ENCODE measurements at regions not wholly inside any gene's neighbourhood (a gene's known extent, or its start where the extent isn't known, plus 50 kb on each side); places are given as distances from the start of the nearest gene placed in this dataset.

DNA sequence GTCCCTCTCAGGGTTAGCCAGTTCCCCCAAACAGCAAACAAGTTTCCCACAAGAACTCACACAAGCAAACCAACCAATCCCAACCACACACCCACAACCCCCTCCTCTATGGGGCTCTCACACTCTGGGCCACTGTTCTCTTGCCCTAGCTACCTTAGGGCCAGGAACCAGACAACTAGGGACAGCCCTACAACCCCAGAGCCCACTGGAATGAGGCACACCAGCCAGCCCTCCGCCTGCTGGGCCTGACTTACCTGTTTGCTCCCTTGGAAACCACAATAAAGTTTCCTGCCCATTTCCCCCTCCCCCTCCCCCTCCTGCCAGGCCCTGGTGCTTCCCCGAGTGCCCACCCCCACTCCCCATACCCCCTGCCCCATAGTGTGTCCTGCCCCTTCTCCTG lies 132.6 kb downstream of the WDR11 start:
- no peak for DNase-seq (ENCODE audit: low spot score)

DNA sequence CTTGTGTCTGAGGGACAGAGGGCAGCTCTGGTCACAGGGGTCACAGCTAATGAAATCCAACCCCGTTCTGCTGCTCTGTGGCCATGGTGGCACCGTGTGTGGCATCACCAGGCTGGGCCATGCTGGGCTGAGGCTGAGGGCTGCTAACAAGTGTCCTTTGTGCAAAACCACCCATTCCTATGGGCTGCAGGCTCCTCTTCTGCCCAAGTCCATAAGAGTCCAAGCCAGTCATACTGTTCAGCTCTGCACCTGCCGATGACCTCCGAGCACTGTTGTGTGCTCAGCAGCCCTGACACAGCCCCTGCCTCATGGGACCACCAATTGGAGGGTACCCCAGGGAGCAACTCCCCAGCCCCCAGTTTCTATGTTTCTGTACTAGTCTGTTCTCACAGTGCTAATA lies 133.1 kb downstream of the WDR11 start:
- DNase-seq (ENCODE audit: low spot score): no peak

DNA sequence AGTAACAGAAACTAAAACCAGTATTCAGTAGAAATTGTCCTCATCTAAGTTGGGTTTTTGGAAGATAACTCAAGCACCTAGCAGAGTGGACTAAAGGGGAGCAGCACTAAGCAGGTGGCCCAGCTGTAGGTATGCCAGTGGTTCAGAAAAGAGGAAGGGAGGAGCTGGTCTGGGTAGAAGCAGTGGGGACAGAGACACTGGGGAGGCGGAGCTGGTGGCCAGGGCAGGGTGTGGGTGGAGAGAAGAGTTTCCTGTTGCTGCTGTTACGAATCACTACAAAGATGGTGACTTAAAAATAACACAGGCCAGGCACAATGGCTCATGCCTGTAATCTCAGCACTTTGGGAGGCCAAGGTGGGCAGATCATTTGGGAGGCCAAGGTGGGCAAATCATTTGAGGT lies 136.2 kb downstream of the WDR11 start:
- DNase-seq (ENCODE audit: low spot score): no peak

DNA sequence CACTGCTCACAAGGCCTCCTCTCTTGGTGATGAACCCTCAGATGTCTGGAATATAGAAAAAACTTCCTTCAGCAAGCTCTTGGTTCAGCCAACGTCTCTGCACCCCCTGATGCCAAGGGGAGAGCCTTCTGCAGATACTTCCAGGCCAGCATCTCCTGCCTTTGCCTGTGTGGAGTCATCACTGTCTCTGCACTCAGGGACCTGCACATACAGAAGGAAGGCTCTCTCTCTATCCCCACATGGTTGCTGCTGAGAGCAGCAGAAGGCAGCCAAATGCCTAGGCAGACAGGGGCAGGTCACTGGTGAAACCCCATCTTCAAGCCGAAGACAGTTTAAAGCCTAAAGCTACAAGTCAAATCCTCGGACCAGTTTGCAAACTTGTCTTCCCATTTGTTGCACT lies 137.6 kb downstream of the WDR11 start:
- no peak for DNase-seq (ENCODE audit: low spot score)

DNA sequence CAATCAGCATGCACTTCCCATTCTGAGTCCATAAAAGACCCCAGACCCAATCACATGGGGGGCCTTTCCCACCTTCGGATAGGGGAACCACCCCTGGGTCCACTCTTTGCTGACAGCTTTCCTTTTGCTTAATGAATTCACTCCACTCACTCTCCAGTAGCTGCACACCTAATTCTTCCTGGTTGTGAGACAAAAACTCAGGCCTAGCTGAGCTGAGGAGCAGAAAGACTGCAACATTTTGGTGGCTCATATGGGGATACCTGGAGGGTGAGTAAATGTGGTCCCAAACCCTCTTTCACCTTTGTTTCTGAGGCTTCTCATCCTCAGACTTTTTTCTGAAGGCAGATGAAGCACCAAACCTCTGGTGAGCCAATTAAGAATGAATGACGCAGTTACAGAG lies 138.1 kb downstream of the WDR11 start:
- no peak for DNase-seq (ENCODE audit: low spot score)

DNA sequence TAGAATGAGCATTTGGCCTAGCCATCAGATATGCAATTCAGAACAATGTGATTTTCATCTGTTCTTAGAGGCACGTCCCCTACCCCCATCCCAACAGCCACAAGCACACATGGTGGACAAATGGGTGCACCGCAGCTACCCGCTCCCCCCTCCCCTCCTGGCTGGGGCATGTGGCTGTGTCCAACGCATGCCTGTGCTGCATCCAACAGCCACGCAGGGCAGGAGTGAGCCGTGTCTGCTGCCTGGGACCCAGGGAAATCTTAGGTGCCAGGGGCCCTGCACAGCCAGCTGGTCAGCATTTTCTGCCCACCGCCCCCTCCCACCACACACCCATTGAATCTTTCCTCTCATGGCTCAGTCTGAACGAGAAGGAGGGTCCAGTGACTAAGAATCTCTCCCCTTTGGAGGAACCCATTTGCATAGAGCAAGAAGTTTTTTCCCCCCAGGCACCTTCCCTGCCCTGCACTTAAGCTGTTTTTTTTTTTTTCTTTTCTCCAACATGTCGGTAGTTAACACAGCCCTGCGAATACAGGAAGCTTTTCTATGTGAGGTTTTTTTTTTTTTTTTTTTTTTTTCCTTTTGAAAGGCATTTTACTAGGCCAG lies 138.9 kb downstream of the WDR11 start:
- no peak for DNase-seq (ENCODE audit: low spot score)

DNA sequence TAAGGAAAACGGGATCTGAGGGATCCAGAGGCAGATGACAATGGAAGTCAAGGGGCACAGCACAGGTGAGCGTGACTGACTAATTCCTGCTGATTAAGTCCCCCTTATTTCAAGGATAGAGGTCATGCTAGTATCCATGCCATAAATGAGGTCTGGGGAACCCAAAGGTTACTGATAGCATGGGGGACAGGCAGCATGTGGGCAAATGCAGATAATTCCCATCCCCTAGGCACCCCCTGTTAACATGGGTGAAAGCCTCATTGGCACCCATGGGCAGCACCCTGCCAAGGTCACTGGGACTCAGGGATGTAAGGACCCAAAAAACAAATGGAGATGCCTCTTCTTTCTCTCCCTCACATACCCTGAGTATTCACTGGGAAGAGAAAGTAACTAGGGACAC lies 139.7 kb downstream of the WDR11 start:
- DNase-seq (ENCODE audit: low spot score): no peak

DNA sequence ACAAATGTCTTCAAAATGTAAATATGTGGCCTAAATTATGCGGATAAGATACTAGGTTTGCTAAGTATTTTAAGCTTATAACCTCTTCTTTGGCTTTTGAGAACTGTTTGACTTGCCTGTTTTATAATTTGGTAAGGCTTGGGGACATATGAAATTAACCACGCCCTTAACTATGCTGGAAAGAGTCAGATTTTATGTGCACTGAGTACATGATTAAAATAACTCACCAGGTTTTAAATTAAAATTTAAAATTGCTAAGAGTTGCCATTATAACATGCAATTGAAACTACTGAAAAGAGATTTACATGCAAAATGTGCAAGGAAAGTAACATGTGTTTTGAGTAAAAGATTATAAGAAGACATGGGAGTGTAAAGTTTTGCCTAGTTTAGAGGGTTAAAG lies 141.9 kb downstream of the WDR11 start:
- no peak for DNase-seq (ENCODE audit: low spot score)

DNA sequence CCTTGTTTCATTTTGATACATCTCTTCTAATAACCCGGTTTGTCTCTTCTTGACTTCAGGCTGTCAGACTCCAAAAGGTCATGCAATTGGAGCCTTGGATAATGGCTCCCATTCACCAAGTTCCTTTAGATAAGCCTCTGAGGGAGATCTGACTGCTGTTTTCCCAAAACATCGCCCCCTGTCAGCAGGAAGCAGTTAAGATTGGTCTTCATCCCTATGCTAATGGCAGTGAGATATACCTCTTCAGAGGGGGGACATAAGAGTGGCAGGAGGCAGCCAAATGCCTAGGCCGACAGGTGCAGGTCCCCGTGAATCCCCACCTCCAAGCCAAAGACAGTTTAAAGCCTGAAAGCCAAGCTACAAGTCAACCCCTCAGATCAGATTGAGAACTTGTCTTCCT lies 144.6 kb downstream of the WDR11 start:
- no peak for DNase-seq (ENCODE audit: low spot score)

DNA sequence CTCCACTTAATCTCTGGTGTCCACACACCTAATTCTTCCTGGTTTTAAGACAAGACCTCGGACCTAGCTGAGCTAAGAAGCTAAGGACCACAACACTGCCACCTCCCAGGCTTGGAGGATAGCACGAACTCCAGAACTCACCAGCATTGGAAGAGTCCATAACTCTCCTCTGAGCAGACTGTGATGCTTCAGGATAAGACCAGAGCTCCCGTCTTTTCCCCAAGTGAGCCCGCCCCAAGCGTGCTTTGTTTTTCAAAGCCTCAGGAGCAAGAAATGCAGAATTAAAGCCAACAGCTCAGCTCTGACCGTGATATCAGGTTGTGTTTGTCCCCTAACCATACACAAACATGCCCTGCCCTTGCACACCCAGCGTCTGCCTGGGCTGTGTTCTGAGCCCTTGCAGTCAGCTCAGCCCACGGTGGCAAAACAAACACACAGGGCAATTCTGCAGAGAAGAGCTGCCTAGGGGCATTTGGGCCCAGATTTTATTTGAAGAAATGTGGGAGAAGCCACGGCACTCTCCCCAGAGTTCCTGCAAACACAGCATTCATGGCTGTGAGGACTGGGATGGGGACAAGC lies 145.4 kb downstream of the WDR11 start:
- no peak for DNase-seq (ENCODE audit: low spot score)

DNA sequence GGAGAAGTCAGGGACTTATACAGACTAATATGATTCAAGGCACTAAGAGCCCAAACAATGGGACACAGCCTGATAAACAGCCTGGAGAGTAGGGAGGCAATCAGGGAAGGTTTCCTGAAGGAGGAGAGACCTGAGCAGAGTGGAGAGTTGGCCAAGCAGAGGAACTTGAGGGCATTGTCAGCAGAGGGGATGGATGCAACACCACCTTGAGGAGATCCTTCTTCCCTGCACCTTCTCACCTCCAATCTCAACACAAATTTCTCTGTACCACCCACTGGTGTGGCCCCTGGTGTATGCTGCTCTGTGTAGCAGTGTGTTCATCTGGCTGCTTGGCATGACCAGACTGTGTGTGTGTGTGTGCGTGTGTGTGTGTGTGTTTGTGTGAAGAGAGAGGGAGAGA lies 146.2 kb downstream of the WDR11 start:
- no peak for DNase-seq (ENCODE audit: low spot score)

DNA sequence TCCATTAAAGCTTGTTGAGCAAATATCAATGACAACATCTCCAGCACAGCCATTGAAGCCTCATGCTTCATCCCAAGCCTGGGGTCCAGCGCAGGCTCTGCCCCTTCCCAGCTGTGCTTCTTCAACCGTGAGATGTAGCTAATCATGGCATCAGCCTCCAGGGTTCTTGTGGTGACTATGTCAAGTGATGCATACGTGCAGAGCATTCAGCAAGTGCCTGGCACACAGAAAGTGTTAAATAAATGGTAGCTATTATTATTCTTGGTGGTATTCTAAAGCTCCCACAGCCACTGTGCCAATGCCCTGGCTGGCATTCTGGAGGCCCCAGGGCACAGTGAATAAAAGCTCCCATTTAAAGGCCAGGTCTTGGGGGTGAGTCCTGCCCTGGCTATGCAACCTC lies 146.6 kb downstream of the WDR11 start:
- DNase-seq (ENCODE audit: low spot score): no peak

DNA sequence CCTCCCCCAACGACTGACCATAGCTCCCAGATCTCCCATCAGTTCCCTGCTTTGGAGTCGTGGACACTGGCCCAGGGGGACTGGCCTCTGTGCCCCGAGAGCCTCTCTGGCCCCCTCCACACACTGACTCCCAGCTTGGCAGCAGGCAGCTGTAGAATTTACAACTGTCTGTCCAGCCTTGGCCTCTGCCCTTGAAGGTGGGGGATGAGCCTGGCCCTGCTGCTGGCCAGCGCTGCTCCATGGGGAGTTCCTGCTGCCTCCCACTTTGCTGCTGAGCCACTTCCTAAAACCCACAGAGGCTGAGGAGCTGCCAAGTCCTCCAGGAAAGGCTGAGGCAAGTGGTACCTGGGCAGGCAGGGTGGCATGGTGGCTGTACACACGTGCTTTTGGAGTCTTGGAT lies 147.1 kb downstream of the WDR11 start:
- no peak for DNase-seq (ENCODE audit: low spot score)

DNA sequence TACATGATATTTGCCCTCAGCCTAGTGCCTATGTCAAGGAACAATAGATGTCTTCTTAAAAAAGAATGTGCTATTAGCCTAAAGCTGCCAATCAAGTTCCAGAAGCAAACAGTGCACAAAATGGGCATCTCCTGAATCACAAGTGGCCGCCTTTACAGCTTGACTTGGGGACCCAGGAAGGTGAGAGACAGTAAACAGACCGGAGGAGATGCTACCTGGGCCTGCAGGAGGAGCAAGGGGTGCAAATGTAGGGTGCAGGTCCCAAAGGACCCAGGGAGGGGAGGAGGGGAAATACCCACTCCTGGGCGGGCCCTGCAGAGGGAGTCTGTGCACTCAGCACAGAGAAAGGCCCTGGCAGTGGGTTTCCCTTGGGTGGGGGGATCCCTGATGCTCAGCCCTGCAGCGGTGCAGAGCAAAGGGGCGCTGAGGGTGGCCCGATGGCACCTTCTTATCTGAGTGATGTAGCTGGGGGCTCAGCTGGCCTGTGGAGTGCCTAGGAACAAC lies 147.7 kb downstream of the WDR11 start:
- no peak for DNase-seq (ENCODE audit: low spot score)

DNA sequence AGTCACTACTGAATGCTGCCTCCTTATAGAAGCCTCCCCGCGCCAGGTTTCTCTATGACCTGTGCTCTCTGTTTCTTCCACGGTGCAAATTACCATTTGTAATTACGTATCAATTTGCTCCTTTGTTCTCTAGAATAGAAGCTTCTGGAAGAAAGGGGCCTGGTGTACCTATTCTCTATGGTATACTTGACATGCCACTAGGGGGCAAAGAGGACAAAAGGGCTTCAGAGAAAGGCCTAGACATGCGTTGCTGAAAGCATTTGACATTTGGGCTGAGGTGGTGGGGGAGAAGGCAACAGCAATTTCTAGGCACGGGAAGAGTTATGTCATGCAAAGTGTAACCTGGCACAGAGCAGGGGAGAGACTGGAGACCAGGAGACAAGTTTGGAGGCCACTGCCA lies 148.7 kb downstream of the WDR11 start:
- DNase-seq (ENCODE audit: low spot score): no peak

DNA sequence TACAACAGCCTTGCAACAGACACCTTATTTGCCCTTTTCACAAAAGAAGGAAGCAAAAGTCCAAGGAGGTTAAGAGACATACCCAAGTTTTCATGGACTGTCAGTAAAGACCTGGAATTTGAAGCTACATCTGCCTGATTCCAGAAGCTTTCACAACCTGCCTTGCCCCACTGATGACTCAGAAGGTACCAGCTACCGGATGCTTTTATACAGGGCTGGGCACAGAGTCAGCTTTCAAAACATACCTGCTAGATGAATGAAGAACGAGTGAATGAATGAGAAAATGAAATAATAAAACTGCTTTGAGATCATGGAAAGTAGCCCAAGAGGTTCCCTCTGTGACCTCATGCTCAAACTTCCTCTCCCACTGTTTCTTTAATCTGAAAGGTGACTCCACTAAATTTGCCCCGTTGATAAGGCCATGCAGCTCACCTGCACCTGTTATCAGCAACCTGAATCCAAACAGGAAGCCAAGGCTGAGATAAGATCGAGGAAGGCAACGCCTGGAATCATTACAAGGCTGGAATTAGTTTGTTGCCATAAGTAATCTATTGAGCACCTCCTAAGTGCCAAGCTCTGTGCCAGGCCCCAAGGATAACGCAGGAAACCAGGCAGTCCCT lies 151.5 kb downstream of the WDR11 start:
- DNase-seq (ENCODE audit: low spot score): no peak

DNA sequence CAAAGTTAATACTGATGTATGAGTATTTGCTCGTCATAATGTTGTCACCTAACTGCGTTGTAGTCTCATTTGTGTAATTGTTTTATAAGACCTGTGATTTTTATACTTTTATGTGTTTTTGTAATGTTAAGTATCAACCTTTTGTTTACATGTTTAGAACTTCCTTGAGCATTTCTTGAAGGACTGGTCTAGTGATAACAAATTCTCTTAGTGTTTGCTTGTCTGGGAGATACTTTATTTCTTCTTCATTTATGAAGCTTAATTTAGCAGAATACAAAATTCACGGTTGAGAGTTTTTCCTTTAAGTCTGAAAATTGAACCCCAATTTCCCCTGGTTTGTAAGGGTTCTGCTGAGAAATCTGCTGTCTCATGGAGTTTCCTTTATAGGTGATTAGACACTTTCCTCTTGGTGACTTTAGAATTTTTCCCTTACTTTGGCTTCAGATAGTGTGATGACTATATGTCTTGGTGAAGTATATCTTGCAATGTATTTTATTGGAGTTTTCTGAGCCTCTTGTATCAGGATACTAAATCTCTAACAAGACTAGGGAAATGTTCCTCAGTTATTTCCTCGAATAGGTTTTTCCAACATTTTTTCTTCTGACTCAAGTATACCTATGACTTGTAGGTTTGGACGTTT lies 154.9 kb downstream of the WDR11 start:
- no peak for DNase-seq (ENCODE audit: low spot score)

DNA sequence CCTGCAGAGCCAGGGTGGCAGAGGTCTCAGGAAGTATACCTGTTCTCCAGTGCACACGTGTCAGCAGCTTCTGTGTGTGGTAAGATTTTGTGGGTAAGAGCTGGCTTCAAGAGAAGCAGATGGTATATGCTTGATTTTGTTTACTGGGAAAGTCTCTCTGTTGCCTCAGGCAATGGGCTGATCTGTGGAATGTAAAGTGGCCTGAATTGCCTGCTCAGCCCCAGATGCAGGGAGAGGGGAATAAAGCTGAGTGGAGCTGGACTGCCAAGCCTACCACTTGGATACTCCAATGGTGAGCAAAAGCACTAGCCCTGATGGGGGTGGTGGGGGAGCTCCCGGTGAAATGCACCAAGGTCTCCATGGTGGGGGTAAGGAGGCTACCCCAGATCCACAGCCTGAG lies 156.1 kb downstream of the WDR11 start:
- no peak for DNase-seq (ENCODE audit: low spot score)

DNA sequence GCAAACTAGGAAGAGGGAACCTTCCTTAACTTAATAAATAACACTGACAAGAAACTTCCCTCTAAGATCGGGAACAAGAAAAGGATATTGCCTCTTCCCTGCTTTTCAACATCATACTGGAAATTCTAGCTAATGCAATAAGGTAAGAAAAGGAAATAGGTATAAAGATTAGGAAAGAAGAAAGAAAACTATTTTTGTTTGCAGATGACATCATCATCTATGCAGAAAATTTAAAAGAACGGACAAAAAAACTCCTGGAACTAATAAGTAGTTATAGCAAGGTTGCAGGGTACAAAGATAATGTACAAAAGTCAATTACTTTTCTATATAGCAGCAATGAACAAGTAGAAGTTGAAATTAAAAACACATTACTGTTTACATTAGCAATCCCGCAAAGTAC lies 164.8 kb downstream of the WDR11 start:
- no peak for DNase-seq (ENCODE audit: low spot score)

DNA sequence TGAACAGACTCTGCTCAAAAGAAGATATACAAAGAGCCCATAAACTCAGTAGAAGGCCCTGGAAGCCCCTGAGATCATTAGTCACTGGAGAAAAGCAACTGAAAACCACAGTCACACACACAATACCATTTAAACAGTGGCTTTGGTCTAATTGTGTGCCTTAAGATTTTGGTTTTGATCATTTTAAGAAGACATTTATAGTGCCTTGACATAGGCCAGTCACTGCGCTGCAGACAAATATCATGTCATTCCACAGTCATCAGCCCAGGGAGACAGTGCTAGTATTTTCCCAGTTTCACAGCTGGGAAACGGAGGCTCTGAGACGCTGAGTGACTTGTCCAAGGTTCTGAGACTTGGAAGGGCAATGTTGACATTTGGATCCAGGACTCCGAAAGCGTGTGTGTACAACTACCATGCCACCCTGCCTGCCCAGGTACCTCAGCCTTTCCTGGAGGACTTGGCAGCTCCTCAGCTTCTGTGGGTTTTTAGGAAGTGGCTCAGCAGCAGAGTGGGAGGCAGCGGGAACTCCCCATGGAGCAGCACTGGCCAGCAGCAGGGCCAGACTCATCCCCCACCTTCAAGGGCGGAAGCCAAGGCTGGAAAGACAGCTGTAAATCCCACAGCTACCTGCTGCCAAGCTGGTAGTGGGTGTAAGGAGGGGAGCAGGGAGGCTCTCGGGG lies 173.9 kb downstream of the WDR11 start:
- no peak for DNase-seq (ENCODE audit: low spot score)

DNA sequence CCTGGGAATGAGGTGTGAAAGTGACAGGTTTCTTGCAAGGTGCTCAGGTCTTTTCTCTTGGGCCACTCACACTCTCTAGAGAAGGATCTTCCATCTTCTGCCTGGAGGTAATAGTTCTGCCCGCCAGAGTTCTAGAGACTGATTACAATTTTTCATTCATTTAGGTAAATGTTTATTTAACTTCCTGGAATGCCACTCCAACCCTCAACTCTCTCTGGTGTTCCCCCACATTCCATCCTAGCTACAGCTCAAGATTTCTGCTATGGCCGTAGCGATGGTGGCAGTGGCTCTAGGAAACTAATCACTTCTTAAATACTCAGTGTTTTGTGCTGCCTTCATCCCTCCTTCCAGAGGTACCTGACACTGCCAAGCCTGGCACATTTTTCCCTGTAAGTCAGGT lies 174.6 kb downstream of the WDR11 start:
- no peak for DNase-seq (ENCODE audit: low spot score)

DNA sequence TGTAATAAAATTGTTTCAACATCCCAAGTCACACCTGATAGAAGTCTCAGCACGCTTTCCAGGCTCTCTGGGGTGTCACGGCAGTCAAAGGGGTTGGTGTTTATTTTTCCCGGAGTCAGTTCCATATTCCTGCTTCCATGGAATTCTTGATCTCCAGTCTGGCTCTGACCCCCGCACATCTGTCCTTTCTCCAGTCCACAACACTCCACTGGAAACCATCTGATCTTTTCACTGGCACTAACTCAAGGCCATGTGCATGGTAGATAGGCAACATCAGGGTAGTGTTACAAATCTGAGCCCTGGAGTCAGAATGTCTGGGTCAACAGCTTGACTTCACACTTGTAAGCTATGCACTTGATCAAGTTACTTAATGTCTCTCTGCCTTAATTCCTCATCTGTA lies 176.2 kb downstream of the WDR11 start:
- DNase-seq (ENCODE audit: low spot score): no peak

DNA sequence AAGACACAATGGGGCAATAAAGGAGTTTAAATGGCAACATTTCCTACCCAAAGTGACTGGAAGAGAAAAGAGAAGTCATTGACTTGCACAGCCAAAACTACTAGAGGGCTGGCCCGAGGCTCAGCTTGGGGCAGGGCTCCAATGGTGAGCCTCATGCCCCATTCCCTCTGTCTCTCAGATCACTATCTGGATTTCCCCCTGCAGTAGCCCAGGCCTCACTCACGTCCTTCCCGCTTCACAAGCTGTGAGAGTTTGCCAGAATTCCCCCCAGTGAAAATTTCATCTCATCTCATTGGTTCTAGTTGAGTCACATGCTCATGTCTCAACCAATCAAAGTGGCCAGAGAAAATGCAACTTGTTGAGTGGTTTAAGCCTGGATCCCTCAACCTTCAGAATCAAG lies 181.3 kb downstream of the WDR11 start:
- no peak for DNase-seq (ENCODE audit: low spot score)

All from umbilical cord (tissue), 1 donor.